HUDEP-2 (cell line): ENCODE measurements at regions not wholly inside any gene's neighbourhood (a gene's known extent, or its start where the extent isn't known, plus 50 kb on each side); places are given as distances from the start of the nearest gene placed in this dataset.

Experiments
- DNase-seq, 76 experiments: peaks; one replicate each; lab custom pipeline; 2025; ENCODE audit not compliant: unreplicated experiment in 76 of 76; lab: John Stamatoyannopoulos, UW

- no peak for DNase-seq
Observed at GRCh38 chr14:58833634-58834378, 196.0 kb downstream of the DACT1 start.

DNA sequence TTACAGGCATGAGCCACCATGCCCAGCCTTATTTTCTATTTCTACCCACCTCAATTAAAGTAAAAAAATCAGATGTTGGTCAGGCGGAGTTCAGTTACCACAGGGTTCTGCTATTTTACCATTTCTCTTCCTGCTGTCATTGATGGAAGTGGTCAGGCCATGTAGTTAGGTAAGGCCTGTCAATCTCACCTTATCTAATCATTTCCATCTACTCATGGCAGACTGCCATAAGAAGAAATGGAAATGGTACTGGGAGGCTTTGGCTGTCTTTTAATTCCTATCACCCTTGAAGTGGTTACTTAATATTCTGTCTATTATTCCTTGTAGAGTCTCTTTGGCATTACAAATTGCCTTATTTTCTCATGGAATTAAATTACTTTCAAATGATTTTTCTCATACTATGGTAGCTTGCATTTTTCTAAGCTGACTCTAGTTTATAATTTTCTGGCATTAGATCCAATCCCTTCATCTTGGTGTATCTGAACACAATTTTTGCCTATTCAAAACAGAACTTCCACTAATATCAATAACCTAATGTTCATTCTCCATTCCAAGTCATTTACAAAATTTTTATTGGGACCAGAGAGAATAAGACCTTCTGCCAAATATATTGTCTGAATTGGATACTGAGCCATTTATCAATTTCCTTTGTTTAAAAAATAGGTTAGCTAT, 198.7 kb downstream of the DACT1 start:
- DNase-seq, result no peak

DNA sequence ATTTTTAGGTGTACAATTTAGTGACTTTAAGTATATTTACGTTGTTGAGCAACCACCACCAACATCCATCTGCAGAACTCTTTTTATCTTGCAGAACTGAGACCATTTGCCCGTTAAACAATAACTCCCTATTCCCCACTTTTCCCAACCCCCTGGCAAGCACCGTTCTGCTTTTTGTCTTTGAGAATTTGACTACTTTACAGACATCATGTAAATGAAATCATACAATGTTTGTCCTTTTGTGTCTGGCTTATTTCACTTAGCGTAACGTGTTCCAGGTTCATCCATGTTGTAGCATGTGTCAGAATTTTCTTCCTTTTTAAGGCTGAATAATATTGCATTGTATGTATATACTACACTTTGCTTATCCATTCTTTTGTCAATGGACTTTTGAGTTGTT, 201.5 kb downstream of the DACT1 start:
- no peak for DNase-seq

DNA sequence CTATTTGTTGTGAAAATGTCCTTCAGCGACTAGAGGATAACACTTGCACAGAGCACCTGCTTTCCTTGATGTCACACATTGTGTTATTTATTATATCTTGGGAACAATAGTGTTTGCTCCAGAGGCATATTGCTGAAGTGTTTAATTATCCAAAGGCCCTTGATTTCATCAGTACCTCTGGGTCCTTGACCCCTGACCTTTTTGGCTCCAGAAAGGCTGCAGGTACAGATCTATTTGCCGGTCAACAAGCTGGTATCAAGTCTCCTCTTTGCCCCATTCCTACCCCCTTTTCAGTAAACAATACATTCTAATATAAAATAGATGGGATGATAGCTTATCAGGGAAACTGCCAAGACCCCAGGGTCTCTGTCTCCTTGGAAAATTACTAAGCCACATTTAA, 206.8 kb downstream of the DACT1 start:
- DNase-seq, result no peak

- DNase-seq, result no peak
Observed at GRCh38 chr14:58846682-58847465, 209.1 kb downstream of the DACT1 start.

- no peak for DNase-seq
Observed at GRCh38 chr14:58848365-58848764, 210.6 kb downstream of the DACT1 start.

DNA sequence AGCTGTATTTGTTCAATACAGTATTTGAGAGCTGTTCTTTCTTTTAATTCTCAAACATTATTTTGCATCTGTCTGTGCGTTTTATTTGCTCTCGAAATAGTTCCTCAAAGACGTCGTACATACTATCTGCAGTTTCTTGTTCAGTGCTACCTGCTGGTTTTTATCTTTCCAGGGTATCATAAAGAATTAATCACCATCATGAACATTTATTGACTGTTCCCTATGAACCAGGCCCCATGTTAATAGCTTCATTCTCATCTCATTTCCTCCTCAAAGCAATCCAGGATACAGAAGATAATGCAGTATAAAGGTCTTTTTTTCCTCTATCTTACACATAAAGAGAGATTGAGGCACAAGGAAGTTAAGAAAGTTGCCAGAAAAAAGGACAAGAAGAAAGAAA, 211.8 kb downstream of the DACT1 start:
- no peak for DNase-seq

DNA sequence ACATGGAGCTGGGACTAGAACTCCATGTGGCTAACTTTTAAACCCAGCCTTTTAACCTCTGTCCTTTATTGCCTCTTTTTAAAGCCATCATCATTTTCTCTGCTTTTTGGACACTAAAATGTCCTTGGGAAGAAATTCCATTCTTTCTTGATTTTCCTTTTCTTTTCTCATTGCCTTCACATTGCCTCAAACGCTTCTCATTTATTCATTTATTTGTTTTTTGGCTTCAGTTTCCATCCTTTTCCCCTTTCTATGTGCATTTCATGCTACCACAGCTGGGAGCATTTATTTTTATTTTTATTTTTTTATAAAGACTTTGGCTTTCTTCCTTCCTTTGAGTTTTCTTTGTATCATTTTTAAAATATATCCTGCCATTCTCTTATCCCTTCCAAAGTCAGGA, 212.2 kb downstream of the DACT1 start:
- DNase-seq, result no peak

GRCh38 chr14:58861586-58861985, 223.8 kb downstream of the DACT1 start:
- no peak for DNase-seq

- DNase-seq, result no peak
Observed at GRCh38 chr14:58862416-58863160, 224.8 kb downstream of the DACT1 start.

- DNase-seq, result no peak
Observed at GRCh38 chr14:58863661-58864345, 226.0 kb downstream of the DACT1 start.

- DNase-seq, result no peak
Observed at GRCh38 chr14:58864751-58865513, 227.2 kb downstream of the DACT1 start.

DNA sequence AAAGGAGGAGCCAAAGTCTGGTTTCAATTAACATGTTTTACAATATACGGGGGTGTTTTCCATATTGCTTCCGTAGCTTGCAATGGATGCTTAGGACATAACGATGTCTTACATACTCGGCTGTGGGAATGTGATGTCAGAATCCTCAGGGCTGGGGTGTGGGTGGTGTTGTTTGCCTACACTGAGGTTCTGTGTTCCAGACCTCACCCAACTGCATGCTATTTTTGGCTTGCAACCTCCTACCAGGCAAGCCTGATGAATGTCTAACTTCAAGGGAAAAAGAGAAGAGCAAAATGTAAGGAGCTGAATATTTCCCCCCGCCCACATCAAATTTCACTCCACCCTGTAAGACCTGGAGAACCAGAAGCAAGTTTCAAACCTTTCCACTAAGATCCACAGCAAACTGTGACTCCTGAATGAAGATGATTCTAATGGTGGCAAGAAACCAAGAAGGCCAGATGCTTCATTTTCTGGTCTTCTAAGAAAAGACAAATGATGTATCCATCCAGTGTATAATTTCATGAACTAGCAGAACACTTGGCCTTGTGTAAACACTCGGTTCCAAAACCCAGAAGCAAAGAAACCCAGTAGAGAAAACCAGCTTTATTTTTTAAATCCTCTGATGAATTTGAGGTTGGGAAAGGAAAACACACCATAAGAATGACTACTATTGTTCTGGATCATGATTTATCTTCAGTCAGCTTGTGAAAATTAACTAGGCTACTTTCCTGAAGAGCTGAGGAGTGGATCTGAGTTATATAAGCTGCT, 227.9 kb downstream of the DACT1 start:
- DNase-seq, result no peak

- no peak for DNase-seq
Observed at GRCh38 chr14:58866391-58866790, 228.6 kb downstream of the DACT1 start.

DNA sequence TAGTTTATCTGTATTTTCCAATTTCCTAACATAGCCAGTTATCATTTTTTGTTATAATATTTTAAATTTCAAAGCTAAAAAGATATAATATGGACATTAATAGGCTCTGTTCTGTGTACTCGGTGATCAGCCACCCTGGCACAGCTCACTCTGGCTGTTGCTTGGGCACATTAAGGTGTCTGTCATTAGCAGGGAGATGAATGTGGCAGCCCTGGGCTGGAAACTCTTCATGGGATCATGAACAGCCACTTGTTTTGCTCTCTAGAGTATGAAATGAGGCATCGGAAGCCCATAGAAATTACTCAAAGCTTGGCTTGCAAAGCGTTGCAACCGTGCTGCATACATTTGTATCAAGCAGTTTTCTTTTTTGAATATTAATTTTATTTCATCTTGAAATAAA, 233.2 kb downstream of the DACT1 start:
- no peak for DNase-seq

DNA sequence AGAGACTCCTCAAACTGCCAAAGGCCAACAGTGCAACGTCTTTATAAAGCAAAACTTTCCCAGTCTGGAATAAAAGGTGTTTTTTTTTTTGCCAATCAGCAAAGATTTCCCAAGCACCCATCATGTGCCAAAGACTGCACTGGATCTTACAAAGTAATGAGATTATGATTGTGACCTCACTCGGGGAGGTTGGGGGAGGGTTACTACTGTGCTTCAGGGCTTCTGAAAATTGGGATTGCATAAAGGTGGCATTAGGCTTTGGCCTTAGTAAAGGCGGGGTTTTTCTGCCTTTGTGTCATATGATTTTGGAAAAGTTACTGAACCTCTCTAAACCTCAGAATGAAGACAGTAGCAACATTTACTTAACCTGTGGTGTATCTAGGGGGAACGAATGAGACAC, 233.8 kb downstream of the DACT1 start:
- no peak for DNase-seq

- no peak for DNase-seq
Observed at GRCh38 chr14:58872061-58872460, 234.3 kb downstream of the DACT1 start.

GRCh38 chr14:58873228-58873953, 235.6 kb downstream of the DACT1 start:
- peak in 1 of 76 experiments; percentile 0 for DNase-seq
